T-cell (primary cell): ENCODE measurements at regions not wholly inside any gene's neighbourhood (a gene's known extent, or its start where the extent isn't known, plus 50 kb on each side); places are given as distances from the start of the nearest gene placed in this dataset.

ENCODE experiments used
- ATAC-seq, 4 experiments: fragments of 200-7000 bp in 3 of 4; fragments of 150-1000 bp in 1 of 4; cut with Tn5 transposase; replicated peaks in 1 of 4; 1 replicate in 3 of 4; 2 replicates in 1 of 4; pipeline ENCODE4 v1.10.0; 2021; ENCODE audit warnings: moderate library complexity in 3 of 4, mild to moderate bottlenecking in 2 of 4, moderate number of reproducible peaks in 1 of 4
- CTCF ChIA-PET, 2 donors: fragments of 300-600 bp; sonication (Branson Sonifier 250); formaldehyde crosslinking; loops; one replicate each; lab custom pipeline; 2022; ENCODE audit warnings: antibody characterized with exemption in 2 of 2; lab: Charles Lee
- POLR2A ChIA-PET, 2 donors: fragments of 300-600 bp; sonication (Branson Sonifier 250); formaldehyde crosslinking; loops; one replicate each; lab custom pipeline; 2022; ENCODE audit warnings: antibody characterized with exemption in 2 of 2; lab: Charles Lee
- DNase-seq, 35 experiments: peaks; one replicate each; pipeline versions ENCODE4 v3.0.0 to v3.0.0-alpha.2; 2013 to 2023
- H3K27ac ChIP-seq: one replicate; pipeline ENCODE4 v1.5.1; 2013; ENCODE audit warnings: low read length
- H3K27me3 ChIP-seq, 2 experiments: replicated peaks in 1 of 2; 1 replicate in 1 of 2; 2 replicates in 1 of 2; pipeline versions ENCODE4 v1.6.1 to v1.7.0; 2013; ENCODE audit warnings: low read length in 1 of 2, mixed read lengths in 1 of 2; ENCODE audit not compliant: control insufficient read depth in 2 of 2, insufficient read depth in 2 of 2; ENCODE audit errors: extremely low read depth in 1 of 2
- H3K36me3 ChIP-seq, 2 donors: 1 replicate in 1 of 2; 2 replicates in 1 of 2; pipeline versions ENCODE4 v1.6.1 to v1.7.0; 2013; ENCODE audit warnings: low read length in 1 of 2; ENCODE audit not compliant: control insufficient read depth in 2 of 2, insufficient read depth in 1 of 2; ENCODE audit errors: extremely low read depth in 1 of 2
- H3K4me1 ChIP-seq, 2 experiments: 1 replicate in 1 of 2; 2 replicates in 1 of 2; pipeline versions ENCODE4 v1.6.1 to v1.7.0; 2013; ENCODE audit warnings: low read length in 2 of 2, mixed read lengths in 1 of 2; ENCODE audit not compliant: insufficient read depth in 2 of 2, control insufficient read depth in 1 of 2; ENCODE audit errors: extremely low read depth in 1 of 2
- H3K4me3 ChIP-seq, 2 donors: 1 replicate in 1 of 2; 2 replicates in 1 of 2; pipeline versions ENCODE4 v1.5.1 to v1.7.0; 2013; ENCODE audit warnings: mild to moderate bottlenecking in 2 of 2, low read length in 1 of 2, moderate library complexity in 1 of 2; ENCODE audit not compliant: control insufficient read depth in 1 of 2; ENCODE audit errors: extremely low read depth in 1 of 2
- H3K9me3 ChIP-seq: 2 replicates; pipeline ENCODE4 v1.7.0; 2013
- H3K27ac Mint-ChIP-seq, 2 donors: one replicate each; pipeline ENCODE4 v1.8.0; 2020 to 2021; ENCODE audit warnings: mild to moderate bottlenecking in 2 of 2, mixed read lengths in 2 of 2
- H3K27me3 Mint-ChIP-seq, 2 donors: one replicate each; pipeline ENCODE4 v1.8.0; 2021 to 2022; ENCODE audit warnings: mixed read lengths in 2 of 2
- H3K36me3 Mint-ChIP-seq: one replicate; pipeline ENCODE4 v1.8.0; 2021; ENCODE audit warnings: mixed read lengths
- H3K4me1 Mint-ChIP-seq, 3 donors: one replicate each; pipeline ENCODE4 v1.8.0; 2020 to 2022; ENCODE audit warnings: mixed read lengths in 3 of 3, mild to moderate bottlenecking in 1 of 3
- H3K4me3 Mint-ChIP-seq, 3 donors: one replicate each; pipeline ENCODE4 v1.8.0; 2020 to 2022; ENCODE audit warnings: mild to moderate bottlenecking in 3 of 3, mixed read lengths in 3 of 3, moderate library complexity in 3 of 3
- H3K9me3 Mint-ChIP-seq, 3 donors: one replicate each; pipeline ENCODE4 v1.8.0; 2020 to 2022; ENCODE audit warnings: mixed read lengths in 3 of 3
- WGBS: methylation state at CpG from one replicate; pipeline ENCODE4 v1.1.5; 2013; ENCODE audit warnings: missing lambda C conversion rate; ENCODE audit not compliant: insufficient coverage; 5-methylcytosine and 5-hydroxymethylcytosine counted together

DNA sequence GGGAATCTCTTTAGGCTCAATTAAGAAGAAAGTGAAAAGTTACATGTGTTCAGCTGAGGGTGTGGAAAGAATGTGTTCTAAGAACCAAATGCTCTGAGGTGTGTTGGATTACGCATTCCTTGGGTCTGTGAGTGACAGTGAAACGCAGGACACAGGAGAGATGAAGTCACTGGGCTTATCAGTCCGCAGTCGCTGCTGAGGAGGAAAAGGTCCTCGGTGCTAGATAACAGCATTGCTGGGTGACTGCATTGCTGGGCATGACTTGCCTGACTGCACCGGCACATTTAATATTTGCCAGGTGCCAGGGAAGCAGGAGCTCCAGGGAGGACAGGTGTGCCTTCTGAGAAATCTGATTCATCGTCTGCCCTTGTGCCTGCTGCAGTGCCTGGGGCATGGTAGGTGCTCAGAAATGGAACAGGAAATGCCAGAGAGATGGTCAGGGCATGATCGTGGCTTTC, 64.4 kb upstream of the FZD10 start:
- Mint-ChIP-seq H3K36me3 (no peaks in the 10 kb centered on the region), H3K4me1 (no peaks in the 10 kb centered on the region), H3K4me3 (no peak overlapping the region), H3K9me3 (no peaks in the 10 kb centered on the region), H3K27ac (no peak overlapping the region), H3K27me3 (peaks cover 0 to 16% of the 10 kb centered on the region in 2 donors)
- ATAC-seq (no peak), DNase-seq (no peak)
- 52% methylated on average over 8 of the region's 8 CpGs for WGBS
- POLR2A ChIA-PET = no interaction called here
- no peaks in the 10 kb centered on the region for H3K36me3 ChIP-seq
- no peak overlapping the region for H3K27ac ChIP-seq
- no peak overlapping the region for H3K4me3 ChIP-seq
- CTCF ChIA-PET = no interaction called here
- peaks cover 0 to 13% of the 10 kb centered on the region in 2 experiments for H3K27me3 ChIP-seq
- no peaks in the 10 kb centered on the region for H3K4me1 ChIP-seq
- H3K9me3 ChIP-seq = no peaks in the 10 kb centered on the region

DNA sequence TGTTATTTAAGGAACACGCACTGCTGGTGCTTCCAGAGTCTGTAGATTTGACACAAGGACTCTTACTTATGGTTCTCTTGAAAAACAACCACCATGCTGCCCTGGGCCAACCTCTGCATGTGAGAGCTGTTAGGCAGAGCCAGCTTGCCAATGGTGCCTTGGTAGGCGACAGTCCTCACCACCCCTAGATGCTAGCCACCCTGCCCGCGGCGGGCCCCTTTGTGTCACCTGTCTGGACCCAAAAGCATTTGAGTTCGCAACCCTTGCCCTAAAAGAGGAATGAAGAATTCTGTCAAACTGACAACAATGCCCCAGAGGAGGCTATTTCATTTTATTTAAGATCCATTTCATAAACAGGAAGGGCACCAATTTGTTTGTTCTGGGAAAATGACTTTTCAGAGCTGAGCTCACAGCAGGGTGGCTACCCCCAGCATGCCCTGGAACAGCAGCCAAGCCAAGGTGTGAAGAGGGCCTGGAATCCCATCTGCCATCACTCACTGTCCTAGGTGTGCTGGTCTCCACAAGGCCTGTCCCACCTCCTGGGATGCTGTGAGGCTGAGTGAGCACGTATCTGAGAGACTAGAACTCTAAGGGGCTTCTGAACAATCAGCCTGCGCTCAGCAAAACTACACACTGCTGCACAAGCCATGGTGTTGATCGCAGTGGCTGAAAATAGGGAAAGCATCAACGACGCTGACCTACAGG, 63.8 kb upstream of the FZD10 start:
- H3K4me1 Mint-ChIP-seq = no peaks in the 10 kb centered on the region
- no peaks in the 10 kb centered on the region for H3K36me3 Mint-ChIP-seq
- no peaks in the 10 kb centered on the region for H3K9me3 ChIP-seq
- H3K4me1 ChIP-seq = no peaks in the 10 kb centered on the region
- no peaks in the 10 kb centered on the region for H3K9me3 Mint-ChIP-seq
- CTCF ChIA-PET = no interaction called here
- no peak overlapping the region for H3K27ac Mint-ChIP-seq
- no peak for ATAC-seq
- no peak overlapping the region for H3K4me3 Mint-ChIP-seq
- H3K27me3 ChIP-seq = peaks cover 0 to 13% of the 10 kb centered on the region in 2 experiments
- POLR2A ChIA-PET = no interaction called here
- no peaks in the 10 kb centered on the region for H3K36me3 ChIP-seq
- no peak for DNase-seq
- no peak overlapping the region for H3K27ac ChIP-seq
- H3K27me3 Mint-ChIP-seq = peaks cover 2 to 19% of the 10 kb centered on the region in 2 donors
- WGBS = 84% methylated on average over 7 of the region's 11 CpGs
- no peak overlapping the region for H3K4me3 ChIP-seq

DNA sequence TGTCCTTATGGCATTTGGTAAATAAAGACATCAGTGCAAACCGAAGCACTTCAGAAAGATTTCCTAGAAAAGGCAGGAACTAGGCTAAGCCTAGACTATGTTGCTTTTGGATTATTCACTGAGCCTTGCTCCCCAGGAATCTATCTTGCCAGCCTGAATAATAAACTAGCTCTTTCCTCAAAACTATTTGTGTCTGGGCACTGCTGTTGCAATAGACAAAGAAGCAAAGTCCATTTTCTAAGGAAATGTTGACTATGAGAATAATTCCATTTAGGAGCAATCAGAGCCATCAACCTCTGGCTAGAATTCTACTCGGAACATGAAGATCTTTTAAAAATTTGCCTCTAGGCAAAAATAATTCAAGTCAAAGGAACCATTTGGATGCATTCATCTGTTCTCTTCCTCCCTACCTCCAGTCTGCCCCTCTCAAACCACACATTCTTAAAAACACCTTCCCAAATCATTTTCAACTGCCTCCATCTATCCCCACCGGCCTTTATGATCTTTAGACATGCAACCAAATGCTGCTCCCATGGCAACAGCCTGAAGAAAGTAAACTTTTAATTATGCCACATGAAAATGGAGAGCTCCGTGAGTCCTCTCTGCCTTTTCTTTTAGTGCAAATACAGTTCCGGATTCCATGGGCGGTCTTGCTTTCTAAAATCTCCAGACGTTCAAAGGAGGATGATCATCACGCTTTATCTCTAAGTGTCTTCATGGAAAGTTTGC, 61.5 kb upstream of the FZD10 start:
- no peaks in the 10 kb centered on the region for H3K36me3 Mint-ChIP-seq
- CTCF ChIA-PET = interaction anchor here in 1 of 2 donors (0.5 kb wide), 1 partner anchor 1987 kb away, joined by 6 read pairs; no protein-coding TSS in a partner anchor
- no peaks in the 10 kb centered on the region for H3K36me3 ChIP-seq
- no peaks in the 10 kb centered on the region for H3K9me3 Mint-ChIP-seq
- 88% methylated on average over 5 of the region's 8 CpGs for WGBS
- H3K27ac ChIP-seq = no peak overlapping the region
- POLR2A ChIA-PET = no interaction called here
- no peak overlapping the region for H3K4me3 Mint-ChIP-seq
- DNase-seq (no peak), ATAC-seq (no peak)
- H3K4me1 Mint-ChIP-seq = peaks cover 0 to 2% (median 0%) of the 10 kb centered on the region in 3 donors
- H3K27me3 ChIP-seq = peaks cover 0 to 26% of the 10 kb centered on the region in 2 experiments
- H3K4me1 ChIP-seq = no peaks in the 10 kb centered on the region
- H3K27me3 Mint-ChIP-seq = peaks cover 9 to 33% of the 10 kb centered on the region in 2 donors
- no peak overlapping the region for H3K27ac Mint-ChIP-seq
- H3K9me3 ChIP-seq = no peaks in the 10 kb centered on the region
- H3K4me3 ChIP-seq = no peak overlapping the region

DNA sequence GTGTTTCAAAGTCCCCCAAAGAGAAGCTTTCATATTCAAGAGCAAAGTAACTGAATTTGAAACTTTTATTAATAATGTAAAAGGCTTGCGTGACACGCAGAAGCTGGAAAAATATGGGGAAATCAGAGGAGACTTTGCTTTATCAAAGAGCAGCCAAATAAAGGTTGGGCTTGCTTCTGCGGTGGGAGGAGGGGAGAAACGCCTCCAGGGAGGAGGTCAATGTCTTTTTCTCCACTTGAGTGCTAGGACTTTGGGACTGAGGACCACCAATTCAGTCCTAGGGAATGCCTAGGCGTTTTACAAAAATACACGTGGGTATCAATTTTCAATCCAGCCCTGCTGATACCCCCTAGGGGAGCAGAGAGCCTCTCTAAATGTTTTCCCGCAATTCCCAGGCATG, 60.9 kb upstream of the FZD10 start:
- WGBS = 53% methylated on average over 5 of the region's 7 CpGs

DNA sequence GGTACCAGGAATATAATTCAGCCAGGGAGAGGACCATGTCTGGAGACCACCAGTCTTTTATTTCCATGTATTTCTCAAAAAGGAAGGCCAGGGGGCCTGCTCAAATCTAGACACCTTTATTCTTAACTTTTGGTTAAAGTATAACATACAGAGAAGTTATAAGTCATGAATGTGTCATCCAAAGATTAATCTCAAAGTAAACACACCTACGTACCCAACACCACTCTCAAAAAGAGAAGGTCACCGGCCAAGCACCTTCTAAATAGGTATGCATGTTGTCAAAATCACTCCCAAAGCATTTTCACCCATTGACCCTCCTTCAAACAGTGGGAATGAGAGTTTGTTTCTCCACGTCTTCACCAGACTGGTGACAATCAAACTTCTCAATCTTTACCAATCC, 60.0 kb upstream of the FZD10 start:
- H3K36me3 Mint-ChIP-seq = no peaks in the 10 kb centered on the region
- H3K9me3 ChIP-seq = no peaks in the 10 kb centered on the region
- peaks cover 0 to 2% (median 0%) of the 10 kb centered on the region in 3 donors for H3K4me1 Mint-ChIP-seq
- ATAC-seq (no peak), DNase-seq (no peak)
- H3K27ac Mint-ChIP-seq = no peak overlapping the region
- 80% methylated on average over 1 of the region's 3 CpGs for WGBS
- H3K27me3 Mint-ChIP-seq = peaks cover 9 to 33% of the 10 kb centered on the region in 2 donors
- CTCF ChIA-PET = no interaction called here
- no peaks in the 10 kb centered on the region for H3K9me3 Mint-ChIP-seq
- H3K27me3 ChIP-seq = peaks cover 0 to 28% of the 10 kb centered on the region in 2 experiments
- POLR2A ChIA-PET = no interaction called here
- no peaks in the 10 kb centered on the region for H3K36me3 ChIP-seq
- H3K4me3 ChIP-seq = no peak overlapping the region
- no peaks in the 10 kb centered on the region for H3K4me1 ChIP-seq
- H3K27ac ChIP-seq = no peak overlapping the region
- no peak overlapping the region for H3K4me3 Mint-ChIP-seq

More for the DNA sequence above, 60.9 kb upstream of the FZD10 start:
- no peaks in the 10 kb centered on the region for H3K36me3 Mint-ChIP-seq
- no peak for DNase-seq
- no peak for ATAC-seq
- H3K9me3 Mint-ChIP-seq = no peaks in the 10 kb centered on the region
- H3K27me3 Mint-ChIP-seq = peaks cover 9 to 33% of the 10 kb centered on the region in 2 donors
- no peak overlapping the region for H3K27ac ChIP-seq
- H3K27me3 ChIP-seq = peaks cover 0 to 28% of the 10 kb centered on the region in 2 experiments
- POLR2A ChIA-PET = no interaction called here
- no peaks in the 10 kb centered on the region for H3K9me3 ChIP-seq
- H3K4me3 ChIP-seq = no peak overlapping the region
- CTCF ChIA-PET = no interaction called here
- H3K27ac Mint-ChIP-seq = no peak overlapping the region
- no peak overlapping the region for H3K4me3 Mint-ChIP-seq
- no peaks in the 10 kb centered on the region for H3K4me1 ChIP-seq
- peaks cover 0 to 2% (median 0%) of the 10 kb centered on the region in 3 donors for H3K4me1 Mint-ChIP-seq
- no peaks in the 10 kb centered on the region for H3K36me3 ChIP-seq

DNA sequence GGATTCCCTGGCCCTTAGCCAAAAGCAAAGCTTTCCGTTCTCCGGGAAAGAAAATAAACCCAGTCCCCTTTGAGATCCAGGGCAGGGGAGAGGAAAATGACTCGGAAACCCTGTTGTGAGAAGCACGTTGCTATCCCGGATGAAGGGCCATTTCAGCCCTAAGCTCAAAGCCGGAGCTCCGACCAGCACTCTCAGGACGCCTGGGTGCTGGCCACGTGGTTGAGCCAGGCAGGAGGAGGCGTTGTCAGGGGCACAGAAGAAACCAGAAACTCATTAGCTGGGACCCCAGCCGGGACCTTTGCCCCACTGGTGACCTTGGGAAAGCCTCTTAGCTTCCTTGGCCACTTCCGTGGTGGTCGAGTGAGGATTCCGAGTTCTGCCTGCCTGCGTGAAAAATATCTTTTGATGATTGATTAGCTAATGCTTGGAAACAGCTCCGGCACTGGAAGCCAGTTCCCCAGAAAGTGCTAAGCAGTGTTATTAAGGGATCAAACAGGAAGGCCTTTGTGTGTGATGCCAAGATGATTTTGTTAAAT, 57.6 kb upstream of the FZD10 start:
- H3K36me3 ChIP-seq = no peaks in the 10 kb centered on the region
- CTCF ChIA-PET = no interaction called here
- Mint-ChIP-seq H3K27ac (no peak overlapping the region), H3K27me3 (peaks cover 9 to 33% of the 10 kb centered on the region in 2 donors), H3K4me1 (peaks cover 0 to 2% (median 0%) of the 10 kb centered on the region in 3 donors), H3K9me3 (peaks cover 4 to 13% (median 7%) of the 10 kb centered on the region in 3 donors), H3K4me3 (no peak overlapping the region), H3K36me3 (no peaks in the 10 kb centered on the region)
- peaks cover 0 to 22% of the 10 kb centered on the region in 2 experiments for H3K27me3 ChIP-seq
- ATAC-seq (no peak), DNase-seq (no peak)
- H3K4me3 ChIP-seq = no peak overlapping the region
- 7% methylated on average over 14 of the region's 16 CpGs for WGBS
- no peak overlapping the region for H3K27ac ChIP-seq
- POLR2A ChIA-PET = no interaction called here
- no peaks in the 10 kb centered on the region for H3K9me3 ChIP-seq
- H3K4me1 ChIP-seq = no peaks in the 10 kb centered on the region
